HCT116 (cell line): ENCODE measurements at regions not wholly inside any gene's neighbourhood (a gene's known extent, or its start where the extent isn't known, plus 50 kb on each side); places are given as distances from the start of the nearest gene placed in this dataset.

ENCODE experiments used
- EZH2 ChIP-seq: fragments of 200-600 bp; sonication (generic); IDR thresholded peaks from 2 replicates; pipeline ENCODE4 v1.6.1; 2017; ENCODE audit warnings: antibody characterized with exemption, mixed run types
- POLR2A ChIP-seq: IDR thresholded peaks from 2 replicates; pipeline ENCODE4 v1.7.0; 2011; ENCODE audit warnings: borderline replicate concordance; ENCODE audit not compliant: insufficient read depth, insufficient read length; ENCODE audit errors: extremely low read depth
- RAD21 ChIP-seq: IDR thresholded peaks from 2 replicates; pipeline ENCODE4 v1.6.1; 2012; ENCODE audit warnings: low read depth, mild to moderate bottlenecking
- SP1 ChIP-seq: IDR thresholded peaks from 2 replicates; pipeline ENCODE4 v1.6.1; 2012; ENCODE audit warnings: low read depth
- ZNF274 ChIP-seq: fragments of 200-500 bp; sonication (Bioruptor generic); IDR thresholded peaks from 2 replicates; pipeline ENCODE4 v1.6.1; 2014; ENCODE audit warnings: mild to moderate bottlenecking, low read depth, low read length, inconsistent platforms
- TF ChIP-seq, protein P1 (sequence below), 3 experiments: fragments of 200-600 bp in 1 of 3; sonication (generic) in 1 of 3; IDR thresholded peaks in 2 of 3; conservative IDR thresholded peaks in 1 of 3; 2 replicates each; pipeline ENCODE4 v1.5.1; 2012 to 2017; ENCODE audit warnings: low read depth in 2 of 3, low read length in 2 of 3, antibody characterized with exemption in 1 of 3, borderline replicate concordance in 1 of 3, control low read depth in 1 of 3, mild to moderate bottlenecking in 1 of 3, mixed read lengths in 1 of 3, mixed run types in 1 of 3, moderate library complexity in 1 of 3; ENCODE audit not compliant: insufficient read depth in 1 of 3

DNA sequence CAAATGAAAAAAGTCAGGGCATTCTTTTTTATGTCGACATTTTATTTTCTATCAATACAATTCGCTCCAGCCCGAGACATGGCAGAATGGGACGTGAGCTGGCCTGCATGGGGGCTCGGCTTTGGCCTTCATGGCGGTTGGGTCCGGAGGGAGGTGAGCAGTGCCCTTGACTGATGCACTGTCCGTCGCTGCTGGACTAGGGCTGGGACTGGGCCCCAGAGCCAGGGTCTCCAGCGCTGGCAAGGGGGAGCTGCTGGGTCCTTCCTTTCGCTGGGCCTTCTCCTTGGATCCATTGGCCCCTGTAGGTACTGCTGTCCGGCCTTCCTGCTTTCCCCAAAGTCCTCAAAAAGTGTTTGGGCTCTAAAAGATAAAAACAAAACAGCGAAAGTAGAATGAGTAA lies 124.6 kb downstream of the EDN3 start:
- TF ChIP-seq, protein P1, sequence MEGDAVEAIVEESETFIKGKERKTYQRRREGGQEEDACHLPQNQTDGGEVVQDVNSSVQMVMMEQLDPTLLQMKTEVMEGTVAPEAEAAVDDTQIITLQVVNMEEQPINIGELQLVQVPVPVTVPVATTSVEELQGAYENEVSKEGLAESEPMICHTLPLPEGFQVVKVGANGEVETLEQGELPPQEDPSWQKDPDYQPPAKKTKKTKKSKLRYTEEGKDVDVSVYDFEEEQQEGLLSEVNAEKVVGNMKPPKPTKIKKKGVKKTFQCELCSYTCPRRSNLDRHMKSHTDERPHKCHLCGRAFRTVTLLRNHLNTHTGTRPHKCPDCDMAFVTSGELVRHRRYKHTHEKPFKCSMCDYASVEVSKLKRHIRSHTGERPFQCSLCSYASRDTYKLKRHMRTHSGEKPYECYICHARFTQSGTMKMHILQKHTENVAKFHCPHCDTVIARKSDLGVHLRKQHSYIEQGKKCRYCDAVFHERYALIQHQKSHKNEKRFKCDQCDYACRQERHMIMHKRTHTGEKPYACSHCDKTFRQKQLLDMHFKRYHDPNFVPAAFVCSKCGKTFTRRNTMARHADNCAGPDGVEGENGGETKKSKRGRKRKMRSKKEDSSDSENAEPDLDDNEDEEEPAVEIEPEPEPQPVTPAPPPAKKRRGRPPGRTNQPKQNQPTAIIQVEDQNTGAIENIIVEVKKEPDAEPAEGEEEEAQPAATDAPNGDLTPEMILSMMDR (IDR thresholded peaks at IDR 0.05 in 2 of 3, conservative IDR thresholded peaks at IDR 0.05 in 1 of 3; ENCODE audit: borderline replicate concordance in 1 of 3, insufficient read depth in 1 of 3, low read depth in 2 of 3, low read length in 2 of 3) = no peak
- TF ChIP-seq ZNF274 (no peak), SP1 (no peak), POLR2A (no peak), RAD21 (no peak), EZH2 (no peak)
